HG03064 (cell line): ENCODE measurements at regions not wholly inside any gene's neighbourhood (a gene's known extent, or its start where the extent isn't known, plus 50 kb on each side); places are given as distances from the start of the nearest gene placed in this dataset.

ENCODE experiments used
- ATAC-seq: cut with Tn5 transposase; IDR thresholded peaks from one replicate; pipeline ENCODE4 v1.9.1; 2021; ENCODE audit warnings: low read depth; ENCODE audit not compliant: unreplicated experiment

GRCh38 chr22:48433647-48434046 is 1394.0 kb downstream of the BRD1 start:
- no peak for ATAC-seq

GRCh38 chr22:48432781-48433518 is 1394.7 kb downstream of the BRD1 start:
- ATAC-seq = no peak

GRCh38 chr22:48431536-48432315 is 1395.9 kb downstream of the BRD1 start:
- no peak for ATAC-seq

- ATAC-seq = no peak
Measured at GRCh38 chr22:48431014-48431413, 1396.7 kb downstream of the BRD1 start.

- ATAC-seq = no peak
Measured at GRCh38 chr22:48429446-48430020, 1398.1 kb downstream of the BRD1 start.

- ATAC-seq = no peak
Measured at GRCh38 chr22:48428631-48429371, 1398.9 kb downstream of the BRD1 start.

- ATAC-seq = no peak
Measured at GRCh38 chr22:48427731-48428211, 1399.9 kb downstream of the BRD1 start.

- ATAC-seq = no peak
Measured at GRCh38 chr22:48426466-48427380, 1401.0 kb downstream of the BRD1 start.

- ATAC-seq = no peak
Measured at GRCh38 chr22:48425641-48426040, 1402.0 kb downstream of the BRD1 start.

- ATAC-seq = no peak
Measured at GRCh38 chr22:48425091-48425506, 1402.6 kb downstream of the BRD1 start.

GRCh38 chr22:48424661-48425060 is 1403.0 kb downstream of the BRD1 start:
- ATAC-seq = no peak

- ATAC-seq = no peak
Measured at GRCh38 chr22:48424201-48424627, 1403.5 kb downstream of the BRD1 start.

GRCh38 chr22:48423481-48423911 is 1404.2 kb downstream of the BRD1 start:
- ATAC-seq = no peak

- no peak for ATAC-seq
Measured at GRCh38 chr22:48422900-48423480, 1404.7 kb downstream of the BRD1 start.

- no peak for ATAC-seq
Measured at GRCh38 chr22:48418831-48419230, 1408.8 kb downstream of the BRD1 start.

- ATAC-seq = no peak
Measured at GRCh38 chr22:48417225-48418070, 1410.2 kb downstream of the BRD1 start.

- ATAC-seq = no peak
Measured at GRCh38 chr22:48416396-48417224, 1411.1 kb downstream of the BRD1 start.
